GM21381 (cell line): ENCODE measurements at regions not wholly inside any gene's neighbourhood (a gene's known extent, or its start where the extent isn't known, plus 50 kb on each side); places are given as distances from the start of the nearest gene placed in this dataset.

Experiments used
- ATAC-seq: cut with Tn5 transposase; IDR thresholded peaks from one replicate; pipeline ENCODE4 v1.9.1; 2021; ENCODE audit warnings: mild to moderate bottlenecking, moderate library complexity; ENCODE audit not compliant: unreplicated experiment

DNA sequence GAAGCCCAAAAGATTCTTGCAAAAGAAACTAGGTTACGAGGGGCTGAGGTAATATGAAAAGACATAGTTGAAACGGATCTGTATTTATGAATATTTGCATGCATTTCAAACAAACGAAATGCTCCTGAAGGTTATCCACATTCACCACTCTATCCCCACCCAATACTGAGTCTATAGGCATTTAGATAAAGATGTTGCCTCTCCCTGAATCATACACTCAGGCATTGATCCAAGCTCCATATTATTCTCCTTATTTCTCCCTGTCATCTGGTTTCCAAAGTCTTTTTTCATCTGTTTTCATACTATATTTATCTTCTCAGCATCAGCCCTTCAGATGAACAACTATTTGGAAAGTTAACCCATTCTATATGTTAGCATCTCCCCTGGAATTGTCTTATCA, 492.5 kb upstream of the TGFBR2 start:
- no peak for ATAC-seq

- ATAC-seq = no peak
Observed at GRCh38 chr3:30114918-30115317, 491.5 kb upstream of the TGFBR2 start.

DNA sequence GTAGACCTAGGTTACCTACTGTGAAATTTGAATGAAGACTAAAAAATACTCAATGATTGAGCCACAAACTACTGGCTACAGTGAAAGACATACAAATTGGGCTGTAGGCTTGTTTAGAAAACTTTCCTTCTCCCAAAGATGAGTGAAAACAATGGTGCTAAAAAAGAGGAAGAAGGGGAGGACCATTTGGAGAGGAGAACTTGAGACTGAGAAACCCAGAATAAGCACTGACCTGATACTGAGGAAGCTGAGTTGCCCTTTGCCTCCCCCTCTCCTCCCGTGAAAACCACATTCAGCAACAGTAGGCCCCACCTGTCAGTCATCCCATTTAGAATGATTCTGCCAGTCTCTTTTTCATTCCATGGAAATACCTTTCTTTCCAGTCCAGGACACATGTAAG, 484.0 kb upstream of the TGFBR2 start:
- ATAC-seq = no peak

GRCh38 chr3:30123224-30123623, 483.2 kb upstream of the TGFBR2 start:
- no peak for ATAC-seq

DNA sequence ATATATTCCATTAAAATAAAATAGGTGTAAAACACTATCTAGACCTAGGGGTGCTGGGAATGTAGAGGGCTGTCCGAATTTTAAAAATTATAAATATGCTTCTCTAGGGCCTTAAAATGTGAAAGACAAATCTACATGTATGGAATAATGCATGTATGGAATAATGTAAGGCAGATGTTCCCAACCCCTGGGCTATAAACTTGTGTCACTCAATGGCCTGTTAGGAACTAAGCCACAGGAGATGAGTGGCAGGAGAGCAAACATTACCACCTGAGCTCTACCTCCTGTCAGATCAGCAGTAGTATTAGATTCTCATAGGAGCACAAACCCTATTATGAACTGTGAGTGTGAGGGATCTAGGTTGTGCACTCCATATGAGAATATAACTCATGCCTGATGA, 482.6 kb upstream of the TGFBR2 start:
- no peak for ATAC-seq

GRCh38 chr3:30124435-30125370, 481.7 kb upstream of the TGFBR2 start:
- no peak for ATAC-seq

DNA sequence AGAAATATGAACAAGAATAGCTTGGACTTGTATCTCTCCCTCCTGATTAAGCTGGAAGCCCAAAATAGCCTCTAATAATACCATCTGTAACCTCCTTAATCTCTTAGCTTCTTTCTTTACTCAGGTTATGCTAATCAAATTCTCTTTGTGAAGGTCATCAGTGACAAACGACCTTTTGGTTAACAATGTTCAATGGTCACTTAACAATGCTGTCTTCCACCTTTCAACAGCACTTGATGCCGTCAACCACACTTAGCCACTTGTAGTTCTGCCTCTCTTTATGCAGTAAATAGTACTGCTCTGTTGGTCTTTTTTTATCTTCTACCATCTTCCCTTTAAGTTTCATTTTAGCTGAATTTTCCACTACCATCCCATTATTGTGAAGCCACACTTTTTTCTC, 476.6 kb upstream of the TGFBR2 start:
- no peak for ATAC-seq

DNA sequence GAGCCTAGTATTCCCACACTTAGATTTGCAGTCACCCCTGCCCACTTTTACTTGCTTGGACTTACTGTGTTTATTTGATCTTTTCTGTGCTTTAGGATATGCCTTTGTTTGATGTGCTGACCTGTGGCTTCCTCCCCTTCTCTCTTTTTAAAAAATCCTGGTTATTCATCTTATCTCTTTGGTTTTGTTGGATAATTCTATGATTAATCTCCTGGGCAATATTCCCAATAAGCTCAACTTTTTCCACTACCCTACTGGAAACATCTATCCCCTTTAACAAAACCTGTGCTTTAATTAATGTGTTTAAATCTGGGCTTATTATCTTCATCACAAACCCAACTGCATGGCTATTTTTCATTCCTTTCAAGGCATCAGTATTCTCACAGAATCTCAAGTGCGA, 476.0 kb upstream of the TGFBR2 start:
- no peak for ATAC-seq

- no peak for ATAC-seq
Observed at GRCh38 chr3:30131191-30131590, 475.2 kb upstream of the TGFBR2 start.

- no peak for ATAC-seq
Observed at GRCh38 chr3:30135190-30135589, 471.2 kb upstream of the TGFBR2 start.

- ATAC-seq = no peak
Observed at GRCh38 chr3:30139283-30139682, 467.1 kb upstream of the TGFBR2 start.

DNA sequence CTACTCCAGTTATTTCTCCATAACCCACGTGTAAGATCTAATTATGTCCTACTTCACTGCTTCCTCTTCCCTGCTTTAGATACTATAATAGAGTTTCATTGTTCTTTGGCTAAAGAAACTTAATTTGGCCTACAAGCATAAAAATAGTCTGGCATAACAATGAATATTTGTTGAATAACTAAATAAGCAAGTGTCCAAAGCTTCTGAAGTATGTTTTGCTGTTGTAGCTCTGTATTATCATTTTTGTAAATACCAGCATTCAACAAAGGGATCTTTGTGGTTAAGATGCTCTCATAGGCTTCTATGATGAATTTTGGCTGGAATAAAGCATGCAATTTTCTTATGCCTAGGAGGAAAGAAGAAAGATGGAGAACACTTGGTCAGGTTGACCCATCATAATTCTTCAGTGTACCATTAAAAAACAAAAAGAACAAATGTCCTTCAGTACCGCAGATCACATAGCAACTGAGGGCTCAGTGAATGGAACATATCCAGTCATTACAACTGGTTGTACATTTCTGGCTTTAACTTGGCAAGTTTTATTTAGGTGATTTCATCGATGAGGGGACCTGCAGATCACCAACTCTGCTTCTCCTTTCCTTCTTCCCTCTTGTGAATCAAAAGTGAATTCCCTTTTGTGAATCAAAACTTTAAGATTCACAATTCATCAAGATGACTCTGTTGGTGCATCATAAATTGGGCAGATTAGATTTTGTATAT, 465.9 kb upstream of the TGFBR2 start:
- ATAC-seq = no peak

DNA sequence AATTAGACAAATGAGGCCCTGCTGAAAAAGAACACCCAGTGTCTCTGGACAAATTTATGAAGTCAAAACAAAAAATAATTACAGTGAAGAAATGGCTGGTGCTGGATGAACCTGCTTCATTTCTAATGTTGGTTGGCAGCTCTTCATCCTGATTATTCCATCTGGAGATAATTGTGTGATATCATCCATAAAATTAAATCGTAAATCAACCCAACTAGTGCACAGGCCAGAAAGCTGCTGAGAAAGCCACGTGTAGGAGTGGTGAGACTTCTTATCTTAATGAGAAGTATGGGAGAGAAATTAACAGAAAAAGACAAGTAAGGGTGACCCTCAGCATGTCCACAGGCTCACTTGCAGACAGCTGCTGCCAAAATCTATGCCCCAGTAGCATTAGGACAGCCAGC, 465.2 kb upstream of the TGFBR2 start:
- no peak for ATAC-seq

DNA sequence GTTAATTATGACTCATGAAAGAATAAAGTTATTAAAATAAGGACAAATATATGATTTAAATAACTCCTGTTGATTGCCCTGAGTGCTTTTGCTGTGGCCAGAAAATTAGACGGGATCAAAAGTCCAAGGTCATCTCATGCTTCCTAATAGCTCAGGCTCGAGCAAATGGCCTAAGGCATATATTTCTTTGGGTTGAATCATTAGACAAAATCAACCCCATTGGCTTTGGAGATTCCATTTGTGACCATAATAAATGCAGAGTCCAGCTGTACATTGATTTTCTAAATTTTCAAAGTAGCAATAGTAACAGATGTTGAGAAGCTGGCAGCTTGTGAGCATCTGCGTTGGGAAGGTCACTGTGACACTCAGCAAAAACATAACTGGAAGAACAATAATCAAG, 464.5 kb upstream of the TGFBR2 start:
- no peak for ATAC-seq

DNA sequence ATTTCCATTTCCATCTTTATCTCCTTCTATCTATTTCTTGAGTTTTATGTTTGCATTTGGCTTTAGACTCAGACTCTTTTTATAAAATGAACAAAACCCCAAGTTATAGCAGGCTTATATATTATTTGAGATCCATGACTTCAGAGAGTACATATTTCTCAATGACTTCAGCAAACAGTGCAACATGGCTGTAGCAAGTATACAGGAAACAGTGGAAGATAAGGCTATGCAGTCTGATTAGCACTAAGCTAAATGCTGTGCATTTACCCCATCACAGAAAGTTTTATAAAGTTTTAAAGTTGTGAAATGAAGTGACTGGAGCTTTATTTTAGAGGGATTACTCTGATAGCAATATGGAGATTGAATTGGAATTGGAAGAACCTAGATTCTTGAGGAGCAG, 463.5 kb upstream of the TGFBR2 start:
- no peak for ATAC-seq

GRCh38 chr3:30145281-30145680, 461.1 kb upstream of the TGFBR2 start:
- ATAC-seq = no peak

GRCh38 chr3:30146978-30147377, 459.4 kb upstream of the TGFBR2 start:
- ATAC-seq = no peak

DNA sequence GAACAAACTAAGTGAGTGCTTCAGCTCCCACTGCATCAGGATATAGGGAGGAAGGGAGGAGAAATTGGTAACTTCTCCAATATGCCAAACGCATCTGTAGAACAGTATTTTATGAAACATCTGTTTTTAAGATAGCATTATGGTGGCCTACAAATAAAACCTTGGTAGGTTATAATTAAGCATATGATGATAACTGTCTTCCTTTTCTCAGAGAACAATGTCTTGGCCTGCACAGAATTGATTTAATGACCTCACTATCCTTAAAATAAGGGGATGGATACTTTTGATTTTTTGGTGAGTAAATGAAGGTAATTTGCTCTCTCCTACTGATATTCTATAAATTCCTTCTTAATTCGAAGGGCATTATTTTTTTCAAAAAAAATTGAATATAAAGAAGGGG, 451.5 kb upstream of the TGFBR2 start:
- ATAC-seq = no peak

GRCh38 chr3:30155755-30156154, 450.6 kb upstream of the TGFBR2 start:
- ATAC-seq = no peak

DNA sequence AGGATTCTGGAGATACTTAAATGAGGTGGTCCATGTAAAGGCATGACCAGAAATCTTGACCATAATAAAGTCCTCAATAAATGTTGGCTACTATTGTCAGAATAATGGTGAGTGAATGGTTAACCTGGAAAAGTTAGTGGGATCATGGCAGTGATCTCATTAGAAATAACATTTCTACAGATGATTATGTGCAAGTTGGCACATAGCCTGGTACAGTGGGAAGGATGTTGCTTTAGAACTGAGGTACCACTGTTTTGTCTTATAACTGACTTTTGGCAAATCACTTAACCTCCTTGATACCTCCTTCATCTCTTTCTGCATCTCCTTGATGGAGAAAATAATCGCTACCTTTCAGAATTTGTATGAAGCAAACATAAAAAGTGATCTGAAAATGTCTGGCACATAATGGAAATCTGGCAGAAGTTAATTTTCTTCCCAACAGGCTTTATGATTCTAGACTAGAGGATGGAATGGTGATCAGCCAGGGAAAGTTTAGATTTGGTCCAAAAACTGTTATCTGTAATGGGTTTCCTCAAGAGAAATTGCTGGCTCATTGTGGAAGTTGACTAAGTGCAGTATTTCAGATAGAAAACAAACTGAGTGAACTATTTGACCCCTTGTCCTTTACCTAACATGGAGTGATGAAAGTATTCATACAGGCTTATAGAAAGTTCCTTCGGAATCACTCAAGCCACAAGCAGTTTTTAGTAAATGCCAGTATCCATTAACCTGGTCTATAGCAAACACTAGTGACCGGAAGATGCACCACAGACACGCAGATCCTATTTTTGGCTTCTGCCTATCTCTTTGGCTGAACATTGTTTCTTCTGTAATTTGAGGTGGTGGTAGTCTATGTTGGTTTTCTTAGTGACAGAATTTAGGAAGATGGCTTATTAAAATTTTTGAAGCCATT, 449.6 kb upstream of the TGFBR2 start:
- no peak for ATAC-seq

DNA sequence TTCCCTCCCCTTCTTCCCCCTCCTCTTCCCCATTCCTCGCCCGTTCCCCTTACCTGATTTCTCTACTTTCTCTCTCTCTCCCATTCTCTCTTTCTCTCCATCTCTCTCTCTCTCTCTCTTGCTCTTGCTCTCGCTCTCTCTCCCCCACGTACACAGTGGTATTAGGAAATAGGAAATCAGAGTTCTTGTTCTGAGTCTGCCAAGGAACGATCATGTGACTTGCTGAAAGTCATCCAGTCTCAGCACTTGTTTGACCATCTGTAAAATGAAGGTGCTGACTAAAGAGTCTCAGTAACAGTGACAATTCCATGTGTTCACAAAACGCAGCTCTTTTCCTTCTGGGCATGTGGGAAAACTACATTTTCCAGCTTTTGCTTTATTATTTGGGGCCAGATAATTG, 445.0 kb upstream of the TGFBR2 start:
- no peak for ATAC-seq
